ENCODE measurements at regions not wholly inside any gene's neighbourhood (a gene's known extent, or its start where the extent isn't known, plus 50 kb on each side); places are given as distances from the start of the nearest gene placed in this dataset.

DNA sequence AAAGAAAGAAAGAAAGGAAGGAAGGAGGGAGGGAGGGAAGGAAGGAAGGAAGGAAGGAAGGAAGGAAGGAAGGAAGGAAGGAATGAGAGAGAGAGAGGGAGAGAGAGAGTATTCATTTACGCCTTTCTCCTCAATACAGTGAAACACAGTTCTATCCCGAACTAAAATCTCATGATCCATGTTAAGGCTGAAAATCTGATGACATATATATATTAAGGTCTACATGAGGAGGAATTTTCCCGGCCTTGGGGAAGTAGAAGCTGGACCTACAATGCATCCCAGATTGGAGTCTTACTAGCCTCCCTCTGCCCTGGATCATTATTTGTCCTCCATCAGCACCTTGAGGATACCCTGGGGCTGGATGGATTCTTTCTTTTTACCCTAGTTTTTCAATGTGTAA, 95.1 kb upstream of the DAPK1 start:
- Histone ChIP-seq H2AK5ac (ENCODE audit: low read depth, low read length) (no peak overlapping the region), H3K4me1 (ENCODE audit: control insufficient read depth in 2 of 2, insufficient read depth in 1 of 2, low read depth in 1 of 2, low read length in 2 of 2) (peaks cover 0 to 4% of the 10 kb centered on the region in 2 donors), H3K9ac (ENCODE audit: low read depth, low read length, poor library complexity) (no peak overlapping the region), H2BK12ac (ENCODE audit: low read length) (no peak overlapping the region), H3K4ac (ENCODE audit: low read length) (no peak overlapping the region), H3K36me3 (replicated peaks in 1 of 2; ENCODE audit: control insufficient read depth in 2 of 2, insufficient read depth in 2 of 2, low read length in 2 of 2) (no peaks in the 10 kb centered on the region), H4K91ac (ENCODE audit: low read depth, low read length, poor library complexity) (no peak overlapping the region), H3K4me3 (ENCODE audit: low read length in 2 of 2) (no peak overlapping the region), H2BK5ac (ENCODE audit: low read length) (no peak overlapping the region), H3K18ac (ENCODE audit: low read length) (no peak overlapping the region), H4K8ac (ENCODE audit: low read depth, low read length) (no peak overlapping the region), H3K4me2 (ENCODE audit: insufficient read depth, low read length, poor library complexity, severe bottlenecking) (no peak overlapping the region), H2AFZ (ENCODE audit: low read length) (no peak overlapping the region), H3K27ac (replicated peaks; ENCODE audit: low read length) (no peak overlapping the region), H3K23ac (ENCODE audit: low read depth, low read length, poor library complexity) (no peak overlapping the region), H2BK120ac (ENCODE audit: low read depth, low read length) (no peak overlapping the region), H3K9me3 (replicated peaks in 1 of 2; ENCODE audit: control insufficient read depth in 2 of 2, insufficient read depth in 1 of 2, low read depth in 1 of 2, low read length in 2 of 2) (no peaks in the 10 kb centered on the region), H3K79me1 (ENCODE audit: low read depth, low read length) (no peaks in the 10 kb centered on the region), H3K27me3 (ENCODE audit: control insufficient read depth in 3 of 3, insufficient read depth in 3 of 3, low read depth in 1 of 3, low read length in 3 of 3) (no peaks in the 10 kb centered on the region), H2BK15ac (ENCODE audit: low read length) (no peak overlapping the region), H3K14ac (ENCODE audit: low read length) (no peak overlapping the region)
- DNase-seq (ENCODE audit: low spot score), result no peak
- WGBS, 2 donors (ENCODE audit: extremely low coverage in 2 of 2, insufficient read length in 2 of 2, insufficient replicate concordance in 1 of 2), result no CpG with 5 or more reads among the region's 3 CpGs

DNA sequence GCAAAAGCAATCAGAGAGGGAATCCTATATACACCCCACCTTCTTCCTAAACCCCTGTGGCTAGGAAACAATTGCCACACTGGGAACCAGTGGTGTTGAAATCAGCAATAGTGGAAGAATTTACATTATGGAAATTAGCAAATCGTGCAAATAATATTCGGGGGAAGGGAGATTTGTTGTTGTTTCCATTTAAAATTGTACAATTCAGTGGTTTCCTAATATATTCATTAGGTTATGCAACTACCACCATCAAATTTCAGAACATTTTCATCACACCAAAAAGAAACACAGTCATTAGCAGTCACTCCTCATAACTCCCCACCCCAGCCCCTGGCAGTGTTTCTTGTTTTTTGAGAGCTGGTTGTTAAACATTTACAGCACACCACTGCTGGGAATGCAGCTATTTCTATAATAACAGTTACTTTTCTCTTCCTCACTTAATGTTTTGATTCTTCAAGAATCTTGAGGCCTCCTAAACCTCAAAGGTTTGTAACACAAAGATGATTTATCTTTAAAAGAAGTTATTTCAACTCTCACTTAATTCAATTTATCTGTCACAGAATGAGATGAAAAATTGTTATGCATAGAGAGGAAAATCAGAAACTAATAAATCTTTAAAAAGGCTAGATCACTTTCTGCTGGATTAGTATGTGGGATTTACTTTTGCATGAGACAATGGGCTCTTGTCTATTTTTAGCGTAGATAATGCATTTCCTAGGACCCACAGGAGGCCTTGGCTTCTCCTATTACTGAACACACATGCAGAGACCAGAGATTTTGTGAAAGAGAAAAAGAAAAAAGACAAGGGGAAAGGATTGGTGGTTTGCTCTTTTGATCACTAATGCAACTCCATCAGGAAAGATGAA, 91.8 kb upstream of the DAPK1 start:
- Histone ChIP-seq H4K8ac (ENCODE audit: low read depth, low read length) (no peak overlapping the region), H2BK5ac (ENCODE audit: low read length) (no peak overlapping the region), H3K27me3 (ENCODE audit: control insufficient read depth in 3 of 3, insufficient read depth in 3 of 3, low read depth in 1 of 3, low read length in 3 of 3) (peaks cover 0 to 7% (median 4%) of the 10 kb centered on the region in 3 experiments), H3K4me3 (ENCODE audit: low read length in 2 of 2) (no peak overlapping the region), H3K9me3 (replicated peaks in 1 of 2; ENCODE audit: control insufficient read depth in 2 of 2, insufficient read depth in 1 of 2, low read depth in 1 of 2, low read length in 2 of 2) (no peaks in the 10 kb centered on the region), H3K27ac (replicated peaks; ENCODE audit: low read length) (no peak overlapping the region), H2BK120ac (ENCODE audit: low read depth, low read length) (no peak overlapping the region), H3K79me1 (ENCODE audit: low read depth, low read length) (no peaks in the 10 kb centered on the region), H2BK15ac (ENCODE audit: low read length) (no peak overlapping the region), H2AK5ac (ENCODE audit: low read depth, low read length) (no peak overlapping the region), H2BK12ac (ENCODE audit: low read length) (no peak overlapping the region), H3K23ac (ENCODE audit: low read depth, low read length, poor library complexity) (no peak overlapping the region), H4K91ac (ENCODE audit: low read depth, low read length, poor library complexity) (no peak overlapping the region), H3K4me2 (ENCODE audit: insufficient read depth, low read length, poor library complexity, severe bottlenecking) (no peak overlapping the region), H3K18ac (ENCODE audit: low read length) (no peak overlapping the region), H3K14ac (ENCODE audit: low read length) (no peak overlapping the region), H3K36me3 (replicated peaks in 1 of 2; ENCODE audit: control insufficient read depth in 2 of 2, insufficient read depth in 2 of 2, low read length in 2 of 2) (no peaks in the 10 kb centered on the region), H2AFZ (ENCODE audit: low read length) (no peak overlapping the region), H3K9ac (ENCODE audit: low read depth, low read length, poor library complexity) (no peak overlapping the region), H3K4me1 (ENCODE audit: control insufficient read depth in 2 of 2, insufficient read depth in 1 of 2, low read depth in 1 of 2, low read length in 2 of 2) (peaks cover 0 to 6% of the 10 kb centered on the region in 2 donors), H3K4ac (ENCODE audit: low read length) (no peak overlapping the region)
- no CpG with 5 or more reads among the region's 3 CpGs for WGBS, 2 donors (ENCODE audit: extremely low coverage in 2 of 2, insufficient read length in 2 of 2, insufficient replicate concordance in 1 of 2)
- no peak for DNase-seq (ENCODE audit: low spot score)

DNA sequence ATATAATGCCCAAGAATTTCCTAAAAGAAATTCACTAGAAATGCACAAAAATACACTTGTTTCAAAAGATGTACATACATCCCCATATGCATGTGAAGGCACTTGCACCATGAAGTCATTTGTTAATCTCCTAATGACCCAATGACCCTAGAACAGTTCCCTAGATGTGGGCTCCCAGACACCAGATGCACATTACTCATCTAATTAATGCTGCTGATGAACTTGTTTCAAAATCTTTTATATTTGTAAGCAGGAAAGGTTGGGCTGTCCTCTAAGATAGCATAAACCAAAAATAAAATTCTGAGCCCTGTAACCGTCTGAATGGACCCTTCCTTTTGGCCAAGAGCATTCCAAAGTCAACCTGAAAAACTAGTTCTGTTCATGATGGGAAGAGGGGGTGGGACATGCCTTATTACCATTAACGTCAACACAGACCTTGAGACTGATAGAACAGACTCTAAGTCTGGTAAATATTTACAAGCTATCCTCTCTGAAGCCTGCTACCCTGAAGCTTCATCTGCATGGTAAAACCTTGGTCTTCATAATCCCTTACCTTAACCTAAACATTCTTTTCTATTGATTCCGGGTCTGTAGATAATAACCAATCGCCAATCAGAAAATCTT, 91.0 kb upstream of the DAPK1 start:
- no peak overlapping the region for H3K27ac ChIP-seq (replicated peaks; ENCODE audit: low read length)
- H3K9me3 ChIP-seq (replicated peaks in 1 of 2; ENCODE audit: control insufficient read depth in 2 of 2, insufficient read depth in 1 of 2, low read depth in 1 of 2, low read length in 2 of 2), result no peaks in the 10 kb centered on the region
- no peak overlapping the region for H4K8ac ChIP-seq (ENCODE audit: low read depth, low read length)
- no peak overlapping the region for H3K4me3 ChIP-seq (ENCODE audit: low read length in 2 of 2)
- H2BK120ac ChIP-seq (ENCODE audit: low read depth, low read length), result no peak overlapping the region
- no peak overlapping the region for H3K9ac ChIP-seq (ENCODE audit: low read depth, low read length, poor library complexity)
- H3K79me1 ChIP-seq (ENCODE audit: low read depth, low read length), result no peaks in the 10 kb centered on the region
- H3K36me3 ChIP-seq (replicated peaks in 1 of 2; ENCODE audit: control insufficient read depth in 2 of 2, insufficient read depth in 2 of 2, low read length in 2 of 2), result no peaks in the 10 kb centered on the region
- H2BK15ac ChIP-seq (ENCODE audit: low read length), result no peak overlapping the region
- H3K23ac ChIP-seq (ENCODE audit: low read depth, low read length, poor library complexity), result no peak overlapping the region
- no peak overlapping the region for H2BK12ac ChIP-seq (ENCODE audit: low read length)
- H2AFZ ChIP-seq (ENCODE audit: low read length), result no peak overlapping the region
- no peak for DNase-seq (ENCODE audit: low spot score)
- H3K27me3 ChIP-seq (ENCODE audit: control insufficient read depth in 3 of 3, insufficient read depth in 3 of 3, low read depth in 1 of 3, low read length in 3 of 3), result peaks cover 0 to 7% (median 4%) of the 10 kb centered on the region in 3 experiments
- no peak overlapping the region for H3K4me2 ChIP-seq (ENCODE audit: insufficient read depth, low read length, poor library complexity, severe bottlenecking)
- H2AK5ac ChIP-seq (ENCODE audit: low read depth, low read length), result no peak overlapping the region
- H3K18ac ChIP-seq (ENCODE audit: low read length), result no peak overlapping the region
- no peak overlapping the region for H4K91ac ChIP-seq (ENCODE audit: low read depth, low read length, poor library complexity)
- H3K4ac ChIP-seq (ENCODE audit: low read length), result no peak overlapping the region
- no peak overlapping the region for H3K14ac ChIP-seq (ENCODE audit: low read length)
- H2BK5ac ChIP-seq (ENCODE audit: low read length), result no peak overlapping the region
- WGBS, 2 donors (ENCODE audit: extremely low coverage in 2 of 2, insufficient read length in 2 of 2, insufficient replicate concordance in 1 of 2), result no CpG with 5 or more reads among the region's 4 CpGs
- H3K4me1 ChIP-seq (ENCODE audit: control insufficient read depth in 2 of 2, insufficient read depth in 1 of 2, low read depth in 1 of 2, low read length in 2 of 2), result peaks cover 0 to 4% of the 10 kb centered on the region in 2 donors

Measured in neuronal stem cell (in vitro differentiated cells).